HG03175 (cell line): ENCODE measurements at regions not wholly inside any gene's neighbourhood (a gene's known extent, or its start where the extent isn't known, plus 50 kb on each side); places are given as distances from the start of the nearest gene placed in this dataset.
A peak's percentile ranks its signal among the peaks of the same experiment; 100 is the strongest.

Experiments used
- ATAC-seq: cut with Tn5 transposase; IDR thresholded peaks from one replicate; pipeline ENCODE4 v1.9.1; 2021; ENCODE audit warnings: mild to moderate bottlenecking, moderate library complexity; ENCODE audit not compliant: unreplicated experiment

DNA sequence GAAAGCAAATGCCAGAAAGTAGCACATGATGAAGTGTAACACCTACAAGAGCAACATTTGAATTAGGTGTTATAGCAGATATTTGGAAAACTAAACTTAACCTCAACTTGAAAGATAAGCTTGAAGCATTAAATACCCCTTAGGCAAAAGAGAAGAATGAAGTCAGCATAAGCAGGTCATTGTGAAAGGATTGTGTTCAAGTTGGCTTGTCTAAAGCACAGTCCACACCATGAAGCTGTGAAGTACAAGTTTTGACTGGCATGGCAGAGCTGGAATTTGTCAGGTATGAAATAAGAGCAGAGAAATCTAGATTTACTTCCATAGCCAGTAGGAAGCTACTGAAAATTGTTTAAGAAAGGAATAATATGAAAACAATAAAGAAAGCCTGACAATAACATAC, 480.3 kb upstream of the POT1 start:
- ATAC-seq = no peak

DNA sequence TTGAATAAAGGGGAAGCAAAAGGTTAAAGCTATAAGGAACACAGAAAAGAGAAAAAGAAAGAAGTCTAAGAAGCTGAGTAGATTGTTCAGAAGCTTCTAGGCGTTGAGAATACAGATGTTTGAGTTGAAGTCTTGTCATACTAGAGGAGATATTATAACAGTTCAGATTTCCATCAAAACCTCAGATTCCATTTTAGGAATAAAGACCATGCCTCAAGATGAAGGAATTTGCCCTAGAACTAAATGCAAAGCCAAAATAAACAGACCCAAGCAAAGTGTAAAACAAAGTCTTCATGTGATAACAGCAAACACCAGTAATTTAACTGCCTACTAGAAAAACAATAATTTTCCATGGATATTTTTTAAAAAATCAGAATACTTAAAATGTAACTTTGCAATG, 476.5 kb upstream of the POT1 start:
- no peak for ATAC-seq

DNA sequence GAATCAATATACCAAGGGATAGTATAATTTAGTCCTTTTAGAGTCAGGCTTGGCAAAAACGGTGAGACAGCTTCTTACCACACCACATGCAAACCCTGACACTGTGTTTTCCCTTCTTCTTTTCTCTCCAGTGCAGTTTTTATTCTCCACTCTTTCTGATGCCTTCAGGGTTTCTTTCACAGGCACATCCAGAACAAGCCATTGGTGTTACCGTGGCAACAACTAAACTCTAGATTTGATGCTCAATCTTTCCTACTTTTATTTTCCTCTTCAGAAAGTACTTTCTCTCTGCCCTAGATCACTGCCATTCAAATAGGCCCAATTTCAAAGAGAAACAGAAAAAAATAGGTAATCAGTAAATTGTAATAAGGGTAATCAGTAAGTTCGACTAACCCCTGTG, 469.8 kb upstream of the POT1 start:
- no peak for ATAC-seq

DNA sequence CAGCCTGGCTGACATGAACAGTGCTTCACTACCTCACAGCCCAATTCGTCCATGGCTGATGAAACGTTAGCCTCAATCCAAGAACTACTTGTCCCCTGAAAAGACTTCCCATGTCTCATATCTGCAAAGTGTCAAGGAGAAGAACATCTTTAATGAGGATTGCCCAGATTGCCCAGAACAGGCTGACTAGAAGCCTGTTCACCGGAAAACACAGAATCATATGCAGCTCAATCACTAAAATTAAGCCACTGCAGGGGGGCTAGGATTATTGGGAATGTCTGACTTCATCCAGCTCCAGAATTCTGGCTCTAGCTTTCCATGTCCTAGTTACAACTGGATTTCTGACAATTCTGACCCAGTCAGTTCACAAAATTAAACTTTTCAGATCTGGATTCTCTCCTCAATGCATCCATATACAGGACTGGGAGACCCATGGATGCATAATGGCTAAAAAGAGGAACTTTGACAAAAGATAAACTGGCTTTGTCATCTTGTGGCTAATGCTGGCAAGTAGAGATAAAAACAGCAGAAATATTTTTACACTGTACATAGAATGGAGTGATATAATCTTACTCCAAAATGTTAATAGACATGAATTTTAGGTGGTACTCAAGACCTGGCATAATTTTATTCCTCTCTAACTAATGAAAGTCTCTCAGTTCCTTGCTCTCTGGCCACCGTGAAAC, 467.0 kb upstream of the POT1 start:
- no peak for ATAC-seq

DNA sequence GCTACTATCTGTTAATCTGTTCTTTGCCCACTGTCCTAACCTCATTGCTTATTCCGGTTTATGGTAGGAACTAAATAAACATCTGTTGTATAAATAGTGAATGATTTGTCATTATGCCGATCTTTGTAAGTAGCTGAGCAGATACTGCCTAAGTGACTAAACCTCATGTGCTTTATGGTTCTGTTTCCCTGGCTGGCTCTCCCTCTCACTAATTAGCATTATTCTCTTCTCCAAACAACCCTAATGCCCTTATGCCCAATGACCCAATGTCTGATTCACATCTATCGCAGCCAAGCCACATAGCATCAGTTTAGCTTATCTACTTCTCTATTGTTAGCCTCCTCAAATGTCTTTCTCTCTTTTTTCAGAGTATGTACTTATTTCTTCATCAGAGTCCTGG, 462.3 kb upstream of the POT1 start:
- no peak for ATAC-seq

DNA sequence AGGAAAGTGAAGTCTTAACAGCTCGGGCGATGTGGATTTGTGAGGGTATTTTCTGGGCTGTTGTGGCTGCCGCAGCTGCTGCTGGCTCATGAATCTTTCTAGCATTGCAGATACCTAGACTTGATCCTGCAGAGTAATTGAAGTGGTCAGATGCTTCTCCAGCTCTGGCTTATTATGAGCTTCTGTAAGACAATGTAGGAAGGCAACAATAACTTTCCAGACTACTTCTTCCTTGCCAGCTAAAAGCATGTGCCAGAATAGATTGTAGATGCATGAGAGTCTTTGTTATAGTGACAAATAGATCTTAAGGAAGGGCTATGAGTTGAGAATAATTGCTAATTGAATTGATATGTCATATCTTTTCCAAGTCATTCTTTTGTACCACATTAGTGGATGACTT, 461.4 kb upstream of the POT1 start:
- no peak for ATAC-seq

DNA sequence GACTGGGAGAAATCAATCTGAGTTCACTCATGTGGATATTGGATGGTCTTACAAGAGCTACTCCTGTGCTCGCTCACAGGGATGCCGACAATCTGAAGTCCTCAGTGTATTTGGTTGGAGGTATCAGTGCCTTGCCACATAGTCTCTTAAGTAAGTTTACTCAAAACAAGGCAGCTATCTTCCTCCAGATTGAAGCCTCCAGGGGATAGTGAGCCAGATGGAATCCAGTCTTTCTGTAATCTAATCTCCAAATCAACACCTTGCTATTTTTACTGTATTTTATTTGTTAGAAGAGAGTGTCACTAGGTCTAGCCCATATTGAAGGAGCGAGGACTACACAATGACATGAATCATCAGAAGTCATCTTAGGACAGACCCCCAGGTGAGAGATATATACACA, 456.6 kb upstream of the POT1 start:
- no peak for ATAC-seq

DNA sequence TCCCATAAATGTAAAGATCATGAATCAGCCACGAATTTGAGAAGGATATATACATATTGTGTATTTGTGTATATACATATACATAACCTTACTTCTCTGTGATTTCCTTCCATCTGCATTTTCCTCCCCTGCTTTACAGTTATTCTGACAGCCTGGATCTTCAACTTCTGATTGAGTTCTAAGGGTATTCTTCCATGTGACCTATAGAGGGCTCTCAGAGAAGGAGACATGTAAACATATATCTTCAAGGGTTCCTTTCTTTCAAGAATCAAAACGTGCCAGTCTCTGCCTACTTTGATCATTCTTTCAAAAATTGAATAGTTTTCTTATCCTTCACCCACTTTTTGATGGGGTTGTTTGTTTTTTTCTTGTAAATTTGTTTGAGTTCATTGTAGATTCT, 453.7 kb upstream of the POT1 start:
- ATAC-seq = no peak

DNA sequence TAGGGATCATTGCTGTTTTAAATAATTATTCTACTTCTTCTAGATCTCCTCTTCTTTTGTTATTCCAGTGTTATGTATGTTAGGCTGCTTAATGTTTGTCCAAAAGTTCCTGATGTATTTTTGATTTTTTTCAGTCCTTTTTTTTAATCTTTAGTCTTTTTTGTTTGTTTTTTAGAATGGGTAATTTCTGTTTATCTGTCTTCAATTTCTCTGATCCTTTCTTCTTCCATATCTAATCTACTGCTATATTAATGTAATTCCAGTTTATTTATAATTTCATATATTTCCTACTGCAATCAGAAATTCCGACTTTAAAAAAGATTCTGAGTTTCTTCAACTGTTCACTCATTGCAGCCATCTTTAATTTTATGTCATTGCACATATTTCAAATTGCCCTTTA, 452.8 kb upstream of the POT1 start:
- ATAC-seq = no peak

DNA sequence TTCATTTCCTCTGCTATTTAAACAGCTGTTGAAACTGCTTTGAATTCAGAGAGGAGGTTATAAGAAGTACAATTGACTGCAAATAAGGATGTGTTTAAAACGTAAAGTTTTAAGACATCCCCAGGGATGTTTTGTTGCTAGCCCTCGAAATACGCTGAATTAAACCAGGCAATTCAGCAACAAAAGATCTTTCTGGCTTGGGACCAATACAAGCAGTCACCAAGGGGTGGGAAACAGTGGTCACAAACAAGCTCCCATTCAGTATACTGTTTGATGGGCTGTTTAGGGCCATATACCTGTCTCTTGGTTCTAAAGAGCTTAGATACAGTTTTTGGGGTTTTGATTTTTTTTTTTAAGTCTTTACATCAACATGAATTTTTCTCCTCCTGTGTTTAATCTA, 446.3 kb upstream of the POT1 start:
- ATAC-seq = no peak

DNA sequence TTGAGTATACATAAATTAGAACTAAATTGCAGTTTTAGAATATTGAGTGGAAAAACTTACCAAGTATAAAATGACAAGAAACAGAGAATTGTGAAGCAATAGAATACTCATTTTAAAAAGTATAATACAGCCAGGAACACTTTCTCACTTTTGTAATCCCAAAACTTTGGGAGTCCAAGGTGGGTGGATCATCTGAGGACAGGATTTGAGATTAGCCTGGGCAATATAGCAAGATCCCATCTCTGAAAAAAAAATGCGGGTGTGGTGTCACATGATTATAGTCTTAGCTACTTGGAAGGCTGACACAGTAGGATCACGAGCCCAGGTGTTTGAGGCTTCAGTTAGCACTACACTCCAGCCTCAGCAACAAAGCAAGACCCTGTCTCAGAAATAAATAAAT, 440.9 kb upstream of the POT1 start:
- no peak for ATAC-seq

DNA sequence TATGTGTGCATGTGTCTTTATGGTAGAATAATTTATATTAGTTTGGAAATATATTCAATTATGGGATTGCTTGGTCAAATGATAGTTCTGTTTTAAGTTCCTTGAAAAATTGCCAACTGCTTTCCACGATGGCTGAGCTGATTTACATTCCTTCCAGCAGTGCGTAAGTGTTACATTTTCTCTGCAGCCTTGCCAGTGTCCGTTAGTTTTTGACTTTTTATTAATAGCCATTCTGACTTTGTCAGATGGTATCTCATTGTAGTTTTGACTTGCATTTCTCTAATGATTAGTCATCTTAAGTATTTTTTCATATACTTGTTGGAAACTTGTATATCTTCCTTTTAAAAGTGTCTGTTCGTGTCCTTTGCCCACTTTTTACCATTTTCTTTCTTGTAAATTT, 434.2 kb upstream of the POT1 start:
- ATAC-seq = no peak

DNA sequence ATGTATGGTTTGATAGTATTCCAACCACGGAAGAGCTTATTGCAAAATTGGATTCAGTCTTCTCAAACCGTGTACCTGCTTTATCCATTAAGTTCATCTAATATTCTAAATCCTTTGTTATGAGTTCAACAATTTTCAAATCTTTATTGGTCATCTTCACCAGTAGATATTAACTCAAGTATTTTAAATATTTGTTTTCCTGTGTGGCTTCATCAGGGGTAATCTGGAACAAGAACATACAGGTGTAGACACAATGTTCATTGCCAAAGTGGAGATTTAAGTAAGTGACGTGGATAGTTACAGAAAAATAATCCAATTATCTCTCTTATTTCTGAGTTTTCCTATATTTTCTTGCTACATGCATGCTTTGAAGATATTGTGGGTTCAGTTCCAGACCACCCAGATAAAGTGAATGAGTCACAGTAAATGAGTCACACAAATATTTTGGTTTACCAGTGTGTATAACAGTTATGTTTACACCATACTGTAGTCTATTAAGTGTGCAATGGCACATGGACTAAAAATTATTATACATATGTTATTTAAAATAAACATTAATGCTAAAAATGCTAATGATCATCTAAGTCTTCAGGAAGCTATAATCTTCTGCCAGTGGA, 429.0 kb upstream of the POT1 start:
- ATAC-seq = no peak

DNA sequence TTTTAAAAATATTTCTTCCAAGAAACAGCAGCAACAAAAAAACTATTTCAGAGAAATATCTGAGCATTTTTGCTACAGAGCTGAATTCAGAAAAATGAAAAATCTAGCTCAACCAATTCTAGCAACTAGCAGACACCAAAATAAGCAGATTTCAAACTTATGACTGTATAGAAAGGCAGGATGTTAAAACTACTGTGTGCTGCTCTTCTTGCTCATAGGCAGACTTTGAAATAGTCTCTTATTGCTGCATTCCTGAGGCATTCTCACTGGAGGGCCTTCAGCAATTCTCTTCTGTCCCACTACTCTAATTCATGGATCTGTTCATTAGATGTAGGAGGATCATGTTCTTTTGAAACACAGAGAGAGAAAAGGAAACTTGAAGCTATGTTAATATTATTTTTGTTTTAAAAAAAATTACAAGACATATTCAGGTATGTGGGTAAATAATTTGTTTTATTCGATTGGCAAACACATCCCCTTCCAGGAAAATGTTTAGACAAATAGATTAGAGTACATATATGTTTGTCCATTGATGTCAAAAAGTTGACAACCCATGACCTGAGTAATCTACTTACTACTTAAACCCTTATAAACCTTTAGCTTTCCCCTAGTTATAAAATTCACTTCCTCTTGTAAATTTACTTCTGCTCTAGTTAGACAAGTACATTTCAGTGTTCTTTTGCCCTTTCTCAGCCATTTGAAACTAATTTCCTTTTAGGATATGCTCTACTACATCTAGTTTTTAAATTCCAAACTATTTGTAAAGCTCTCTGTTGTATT, 428.2 kb upstream of the POT1 start:
- no peak for ATAC-seq

DNA sequence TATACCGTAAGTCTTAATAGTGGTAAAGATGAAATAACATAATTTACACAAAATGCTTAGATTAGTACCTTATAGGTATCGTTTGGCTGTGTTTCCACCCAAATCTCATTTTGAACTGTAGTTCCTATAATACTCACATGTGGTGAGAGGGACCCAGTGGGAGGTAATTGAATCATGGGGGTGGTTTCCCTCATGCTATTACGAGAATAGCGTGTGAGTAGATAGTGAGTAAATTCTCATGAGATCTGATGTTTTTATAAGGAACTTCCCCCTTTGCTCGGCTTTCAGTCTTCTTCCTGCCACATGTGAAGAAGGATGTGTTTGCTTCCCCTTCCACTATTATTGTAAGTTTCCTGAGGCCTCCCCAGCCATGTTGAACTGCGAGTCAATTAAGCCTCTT, 426.3 kb upstream of the POT1 start:
- ATAC-seq = peak; percentile 76

DNA sequence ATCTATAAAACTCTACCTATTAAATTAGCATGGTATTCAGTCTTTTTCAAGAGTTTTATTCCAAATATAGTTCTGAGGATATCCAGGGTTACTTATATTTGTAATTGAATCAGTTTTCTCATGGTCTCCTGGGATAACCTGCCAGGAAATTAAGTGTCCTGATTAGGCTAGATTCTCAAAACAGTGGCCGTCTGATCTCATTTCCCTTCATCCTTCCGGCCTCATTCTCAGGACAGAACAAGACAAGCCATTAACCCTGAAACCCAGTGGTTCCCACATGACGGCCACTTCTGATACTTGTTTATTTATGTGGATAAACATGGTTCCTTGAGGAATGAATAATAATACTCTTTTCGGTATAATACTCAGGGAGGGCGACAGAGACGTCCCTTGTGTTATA, 417.6 kb upstream of the POT1 start:
- no peak for ATAC-seq

DNA sequence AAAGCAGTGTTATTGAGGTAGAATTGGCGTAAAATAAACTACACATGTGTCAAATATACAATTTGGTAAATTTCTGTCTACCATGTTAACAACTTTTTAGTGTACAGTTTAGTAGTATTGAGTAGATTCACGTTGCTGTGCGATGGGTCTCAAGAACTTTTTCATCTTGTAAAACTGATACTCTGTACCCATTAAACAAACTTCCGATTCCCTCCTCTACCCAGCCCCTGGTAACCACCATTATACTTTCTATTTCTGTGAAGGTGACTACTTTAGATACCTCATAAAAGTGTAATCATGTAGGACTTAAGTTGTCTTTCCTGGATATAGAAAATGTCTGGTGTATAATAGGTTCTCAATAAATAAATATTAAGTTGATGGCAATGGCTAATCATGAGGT, 408.5 kb upstream of the POT1 start:
- ATAC-seq = no peak

DNA sequence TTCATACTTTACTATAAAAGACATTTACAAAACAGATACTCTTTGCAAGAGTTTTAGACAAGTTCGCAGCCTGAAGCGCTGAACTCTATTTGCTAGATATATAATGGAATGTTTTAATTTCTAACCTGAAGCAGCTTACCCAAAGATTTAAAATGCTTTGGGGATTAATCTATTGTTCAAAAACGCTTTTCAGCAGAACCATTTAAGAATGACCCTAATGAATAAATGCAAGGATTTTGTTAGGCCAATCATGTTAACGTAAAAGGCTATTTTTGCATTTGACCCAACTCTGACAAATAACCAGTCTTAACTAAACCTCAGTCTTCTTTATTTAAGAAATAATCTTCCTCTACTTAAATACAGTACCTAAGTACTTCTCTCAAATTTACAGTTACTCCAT, 406.7 kb upstream of the POT1 start:
- no peak for ATAC-seq

DNA sequence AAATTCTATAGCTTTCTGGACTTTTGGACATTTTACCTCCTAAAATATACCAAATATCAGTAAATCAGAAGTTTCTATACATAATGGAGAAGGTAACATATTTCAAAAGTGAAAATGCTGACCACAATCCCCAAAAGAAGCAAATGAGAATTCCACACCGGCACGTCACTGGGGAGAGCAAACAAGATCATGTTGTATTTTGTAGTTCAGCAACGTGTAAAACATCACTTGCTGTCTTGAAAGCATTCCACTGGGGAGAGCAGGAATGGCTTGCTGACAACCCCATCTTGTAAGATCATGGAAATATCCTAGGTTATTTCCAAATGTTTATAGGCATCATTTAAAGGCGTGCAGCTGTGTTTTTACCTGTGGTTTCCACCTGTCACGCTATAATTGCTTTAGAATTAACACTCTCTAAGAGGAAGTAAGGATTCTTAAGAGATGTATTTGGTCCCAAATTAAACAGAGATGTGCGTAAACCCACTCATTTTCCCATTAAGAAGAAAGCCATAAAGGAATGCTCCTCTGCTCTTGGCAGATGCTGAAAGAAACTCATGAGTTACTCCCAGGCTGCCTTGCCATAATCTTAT, 397.1 kb upstream of the POT1 start:
- no peak for ATAC-seq

DNA sequence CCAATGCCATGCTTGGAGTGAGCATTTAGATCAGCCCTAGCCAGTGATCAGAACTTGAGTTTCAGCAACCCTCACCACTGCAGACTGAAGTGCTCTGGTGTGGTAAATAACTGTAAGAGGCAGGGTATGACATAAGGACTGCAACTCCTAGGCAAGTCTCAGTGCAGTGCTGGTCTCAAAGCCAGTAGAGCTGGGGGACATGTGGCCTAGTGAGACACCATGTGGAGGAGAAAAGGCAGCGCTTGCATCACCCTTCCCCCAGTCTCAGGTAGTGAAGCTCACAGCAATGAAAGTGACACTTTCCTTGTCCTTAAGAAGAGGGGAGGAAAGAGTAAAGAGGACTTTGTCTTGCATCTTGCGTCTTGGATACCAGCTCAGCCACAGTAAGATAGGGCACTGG, 386.8 kb upstream of the POT1 start:
- no peak for ATAC-seq

DNA sequence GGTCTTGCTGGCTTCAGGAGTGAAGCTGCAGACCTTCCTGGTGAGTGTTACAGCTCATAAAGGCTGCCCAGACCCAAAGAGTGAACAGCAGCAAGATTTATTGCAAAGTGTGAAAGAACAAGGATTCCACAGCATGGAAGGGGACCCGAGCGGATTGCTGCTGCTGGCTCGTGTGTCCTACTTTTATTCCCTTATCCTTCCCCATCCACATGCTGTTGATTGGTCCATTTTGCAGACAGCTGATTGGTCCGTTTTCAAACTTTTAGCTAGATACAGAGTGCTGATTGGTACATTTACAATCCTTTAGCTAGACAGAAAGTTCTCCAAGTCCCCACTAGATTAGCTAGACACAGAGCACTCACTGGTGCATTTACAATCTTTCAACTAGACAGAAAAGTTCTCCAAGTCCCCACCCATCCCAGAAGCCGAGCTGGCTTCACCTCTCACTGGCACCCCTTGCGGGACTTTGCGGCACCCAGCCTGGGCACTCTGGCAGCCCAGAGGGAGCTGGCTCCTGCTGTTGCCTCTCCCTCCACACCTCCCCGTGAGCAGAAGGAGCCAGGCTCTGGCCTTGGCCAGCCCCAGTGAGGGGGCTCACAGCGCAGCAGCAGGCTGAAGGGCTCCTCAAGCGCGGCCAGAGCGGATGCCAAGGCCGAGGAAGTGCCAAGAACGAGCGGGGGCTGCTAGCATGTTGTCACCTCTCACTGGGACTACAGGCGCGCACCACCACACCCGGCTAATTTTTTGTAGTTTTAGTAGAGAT, 369.6 kb upstream of the POT1 start:
- ATAC-seq = no peak
